Liver (tissue), 8 donors: ENCODE measurements at regions not wholly inside any gene's neighbourhood (a gene's known extent, or its start where the extent isn't known, plus 50 kb on each side); places are given as distances from the start of the nearest gene placed in this dataset.

Experiments
- DNase-seq: peaks from one replicate; pipeline ENCODE4 v3.0.0-alpha.2; 2017; ENCODE audit warnings: low spot score
- H3K27ac ChIP-seq, 2 donors: one replicate each; pipeline ENCODE4 v1.7.0; 2013; ENCODE audit warnings: inconsistent platforms in 2 of 2, low read length in 2 of 2, control low read depth in 1 of 2, low read depth in 1 of 2, mild to moderate bottlenecking in 1 of 2
- H3K27me3 ChIP-seq, 4 donors: one replicate each; pipeline versions ENCODE4 v1.6.1 to v1.7.0; 2013; ENCODE audit warnings: low read length in 3 of 4, inconsistent platforms in 1 of 4, mild to moderate bottlenecking in 1 of 4, moderate library complexity in 1 of 4; ENCODE audit not compliant: control insufficient read depth in 4 of 4, insufficient read depth in 4 of 4
- H3K36me3 ChIP-seq, 4 donors: one replicate each; pipeline versions ENCODE4 v1.6.1 to v1.7.0; 2013; ENCODE audit warnings: low read length in 3 of 4, mild to moderate bottlenecking in 3 of 4, low read depth in 1 of 4, moderate library complexity in 1 of 4; ENCODE audit not compliant: control insufficient read depth in 4 of 4, insufficient read depth in 3 of 4
- H3K4me1 ChIP-seq, 4 donors: one replicate each; pipeline versions ENCODE4 v1.6.1 to v1.7.0; 2013; ENCODE audit warnings: low read length in 3 of 4, mild to moderate bottlenecking in 3 of 4, moderate library complexity in 1 of 4; ENCODE audit not compliant: control insufficient read depth in 4 of 4, insufficient read depth in 4 of 4
- H3K4me3 ChIP-seq, 3 donors: one replicate each; pipeline versions ENCODE4 v1.6.1 to v1.7.0; 2013; ENCODE audit warnings: low read length in 3 of 3, control low read depth in 1 of 3, low read depth in 1 of 3, mild to moderate bottlenecking in 1 of 3
- H3K9ac ChIP-seq, 2 donors: one replicate each; pipeline ENCODE4 v1.7.0; 2013; ENCODE audit warnings: low read length in 2 of 2, mild to moderate bottlenecking in 2 of 2, moderate library complexity in 2 of 2, control low read depth in 1 of 2, low read depth in 1 of 2
- H3K9me3 ChIP-seq, 4 donors: one replicate each; pipeline versions ENCODE4 v1.6.1 to v1.7.0; 2013; ENCODE audit warnings: low read length in 3 of 4; ENCODE audit not compliant: control insufficient read depth in 4 of 4
- ATF3 ChIP-seq: IDR thresholded peaks from 2 replicates; pipeline ENCODE4 v1.6.1; 2016; ENCODE audit warnings: antibody characterized with exemption
- EGR1 ChIP-seq, 2 donors: IDR thresholded peaks; 2 replicates each; pipeline ENCODE4 v1.6.1; 2016 to 2018; ENCODE audit warnings: antibody characterized with exemption in 2 of 2, low read depth in 2 of 2
- FOXA1 ChIP-seq: IDR thresholded peaks from 2 replicates; pipeline ENCODE4 v1.6.1; 2016; ENCODE audit warnings: antibody characterized with exemption
- FOXA2 ChIP-seq: IDR thresholded peaks from 2 replicates; pipeline ENCODE4 v1.6.1; 2016; ENCODE audit warnings: antibody characterized with exemption
- GABPA ChIP-seq, 2 donors: IDR thresholded peaks in 1 of 2; conservative IDR thresholded peaks in 1 of 2; 2 replicates each; pipeline ENCODE4 v1.6.1; 2016; ENCODE audit warnings: antibody characterized with exemption in 2 of 2, mild to moderate bottlenecking in 1 of 2, moderate library complexity in 1 of 2
- HNF4A ChIP-seq, 2 donors: conservative IDR thresholded peaks; 2 replicates each; pipeline ENCODE4 v1.6.1; 2016; ENCODE audit warnings: antibody characterized with exemption in 2 of 2, mild to moderate bottlenecking in 2 of 2
- HNF4G ChIP-seq: IDR thresholded peaks from 2 replicates; pipeline ENCODE4 v1.6.1; 2016; ENCODE audit warnings: antibody characterized with exemption
- JUND ChIP-seq, 2 donors: IDR thresholded peaks; 2 replicates each; pipeline ENCODE4 v1.6.1; 2016; ENCODE audit warnings: antibody characterized with exemption in 2 of 2
- NR2F2 ChIP-seq: IDR thresholded peaks from 2 replicates; pipeline ENCODE4 v1.6.1; 2016; ENCODE audit warnings: antibody characterized with exemption
- RAD21 ChIP-seq, 2 donors: IDR thresholded peaks; 2 replicates each; pipeline ENCODE4 v1.6.1; 2016; ENCODE audit warnings: antibody characterized with exemption in 2 of 2, mild to moderate bottlenecking in 2 of 2
- RXRA ChIP-seq, 2 donors: IDR thresholded peaks; 2 replicates each; pipeline ENCODE4 v1.6.1; 2017 to 2018; ENCODE audit warnings: antibody characterized with exemption in 2 of 2, mild to moderate bottlenecking in 1 of 2
- SP1 ChIP-seq: IDR thresholded peaks from 2 replicates; pipeline ENCODE4 v1.6.1; 2018; ENCODE audit warnings: antibody characterized with exemption, mild to moderate bottlenecking
- TAF1 ChIP-seq: conservative IDR thresholded peaks from 2 replicates; pipeline ENCODE4 v1.6.1; 2016; ENCODE audit warnings: antibody characterized with exemption, mild to moderate bottlenecking
- YY1 ChIP-seq: IDR thresholded peaks from 2 replicates; pipeline ENCODE4 v1.6.1; 2016; ENCODE audit warnings: antibody characterized with exemption, mild to moderate bottlenecking
- WGBS: extraction: QIAGEN DNeasy Blood & Tissue Kit; methylation state at CpG from one replicate; pipeline ENCODE4 v1.1.7; 2013; 5-methylcytosine and 5-hydroxymethylcytosine counted together
- TF ChIP-seq, protein P1 (sequence below): fragments of 150-350 bp; IDR thresholded peaks from 2 replicates; pipeline ENCODE4 v1.5.1; 2017; ENCODE audit warnings: improper control_type of control experiment, low read depth, low read length; ENCODE audit not compliant: missing input control
- TF ChIP-seq, protein P2 (sequence below): IDR thresholded peaks from 2 replicates; pipeline ENCODE4 v1.6.1; 2016; ENCODE audit warnings: antibody characterized with exemption, mild to moderate bottlenecking
- TF ChIP-seq, protein P3 (sequence below): IDR thresholded peaks from 2 replicates; pipeline ENCODE4 v1.6.1; 2016; ENCODE audit warnings: antibody characterized with exemption
- TF ChIP-seq, protein P4 (sequence below): IDR thresholded peaks from 2 replicates; pipeline ENCODE4 v1.6.1; 2016; ENCODE audit warnings: antibody characterized with exemption
- donor health status: healthy.
- donor health status: healthy.
- donor health status: healthy.
- donor health status: healthy.
- donor health status: healthy.

- Histone ChIP-seq H3K9me3 (no peaks in the 10 kb centered on the region), H3K36me3 (no peaks in the 10 kb centered on the region), H3K4me3 (no peak overlapping the region), H3K27ac (no peak overlapping the region), H3K9ac (no peak overlapping the region), H3K27me3 (no peaks in the 10 kb centered on the region), H3K4me1 (no peaks in the 10 kb centered on the region)
- TF ChIP-seq RAD21 (IDR thresholded peaks at IDR 0.05): no peak
- TF ChIP-seq FOXA1: no peak
- TF ChIP-seq, protein P1, sequence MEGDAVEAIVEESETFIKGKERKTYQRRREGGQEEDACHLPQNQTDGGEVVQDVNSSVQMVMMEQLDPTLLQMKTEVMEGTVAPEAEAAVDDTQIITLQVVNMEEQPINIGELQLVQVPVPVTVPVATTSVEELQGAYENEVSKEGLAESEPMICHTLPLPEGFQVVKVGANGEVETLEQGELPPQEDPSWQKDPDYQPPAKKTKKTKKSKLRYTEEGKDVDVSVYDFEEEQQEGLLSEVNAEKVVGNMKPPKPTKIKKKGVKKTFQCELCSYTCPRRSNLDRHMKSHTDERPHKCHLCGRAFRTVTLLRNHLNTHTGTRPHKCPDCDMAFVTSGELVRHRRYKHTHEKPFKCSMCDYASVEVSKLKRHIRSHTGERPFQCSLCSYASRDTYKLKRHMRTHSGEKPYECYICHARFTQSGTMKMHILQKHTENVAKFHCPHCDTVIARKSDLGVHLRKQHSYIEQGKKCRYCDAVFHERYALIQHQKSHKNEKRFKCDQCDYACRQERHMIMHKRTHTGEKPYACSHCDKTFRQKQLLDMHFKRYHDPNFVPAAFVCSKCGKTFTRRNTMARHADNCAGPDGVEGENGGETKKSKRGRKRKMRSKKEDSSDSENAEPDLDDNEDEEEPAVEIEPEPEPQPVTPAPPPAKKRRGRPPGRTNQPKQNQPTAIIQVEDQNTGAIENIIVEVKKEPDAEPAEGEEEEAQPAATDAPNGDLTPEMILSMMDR: no peak
- TF ChIP-seq, protein P2, sequence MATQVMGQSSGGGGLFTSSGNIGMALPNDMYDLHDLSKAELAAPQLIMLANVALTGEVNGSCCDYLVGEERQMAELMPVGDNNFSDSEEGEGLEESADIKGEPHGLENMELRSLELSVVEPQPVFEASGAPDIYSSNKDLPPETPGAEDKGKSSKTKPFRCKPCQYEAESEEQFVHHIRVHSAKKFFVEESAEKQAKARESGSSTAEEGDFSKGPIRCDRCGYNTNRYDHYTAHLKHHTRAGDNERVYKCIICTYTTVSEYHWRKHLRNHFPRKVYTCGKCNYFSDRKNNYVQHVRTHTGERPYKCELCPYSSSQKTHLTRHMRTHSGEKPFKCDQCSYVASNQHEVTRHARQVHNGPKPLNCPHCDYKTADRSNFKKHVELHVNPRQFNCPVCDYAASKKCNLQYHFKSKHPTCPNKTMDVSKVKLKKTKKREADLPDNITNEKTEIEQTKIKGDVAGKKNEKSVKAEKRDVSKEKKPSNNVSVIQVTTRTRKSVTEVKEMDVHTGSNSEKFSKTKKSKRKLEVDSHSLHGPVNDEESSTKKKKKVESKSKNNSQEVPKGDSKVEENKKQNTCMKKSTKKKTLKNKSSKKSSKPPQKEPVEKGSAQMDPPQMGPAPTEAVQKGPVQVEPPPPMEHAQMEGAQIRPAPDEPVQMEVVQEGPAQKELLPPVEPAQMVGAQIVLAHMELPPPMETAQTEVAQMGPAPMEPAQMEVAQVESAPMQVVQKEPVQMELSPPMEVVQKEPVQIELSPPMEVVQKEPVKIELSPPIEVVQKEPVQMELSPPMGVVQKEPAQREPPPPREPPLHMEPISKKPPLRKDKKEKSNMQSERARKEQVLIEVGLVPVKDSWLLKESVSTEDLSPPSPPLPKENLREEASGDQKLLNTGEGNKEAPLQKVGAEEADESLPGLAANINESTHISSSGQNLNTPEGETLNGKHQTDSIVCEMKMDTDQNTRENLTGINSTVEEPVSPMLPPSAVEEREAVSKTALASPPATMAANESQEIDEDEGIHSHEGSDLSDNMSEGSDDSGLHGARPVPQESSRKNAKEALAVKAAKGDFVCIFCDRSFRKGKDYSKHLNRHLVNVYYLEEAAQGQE: no peak
- TF ChIP-seq JUND (IDR thresholded peaks at IDR 0.05): no peak
- TF ChIP-seq ATF3: no peak
- no peak for TF ChIP-seq SP1
- TF ChIP-seq, protein P3, sequence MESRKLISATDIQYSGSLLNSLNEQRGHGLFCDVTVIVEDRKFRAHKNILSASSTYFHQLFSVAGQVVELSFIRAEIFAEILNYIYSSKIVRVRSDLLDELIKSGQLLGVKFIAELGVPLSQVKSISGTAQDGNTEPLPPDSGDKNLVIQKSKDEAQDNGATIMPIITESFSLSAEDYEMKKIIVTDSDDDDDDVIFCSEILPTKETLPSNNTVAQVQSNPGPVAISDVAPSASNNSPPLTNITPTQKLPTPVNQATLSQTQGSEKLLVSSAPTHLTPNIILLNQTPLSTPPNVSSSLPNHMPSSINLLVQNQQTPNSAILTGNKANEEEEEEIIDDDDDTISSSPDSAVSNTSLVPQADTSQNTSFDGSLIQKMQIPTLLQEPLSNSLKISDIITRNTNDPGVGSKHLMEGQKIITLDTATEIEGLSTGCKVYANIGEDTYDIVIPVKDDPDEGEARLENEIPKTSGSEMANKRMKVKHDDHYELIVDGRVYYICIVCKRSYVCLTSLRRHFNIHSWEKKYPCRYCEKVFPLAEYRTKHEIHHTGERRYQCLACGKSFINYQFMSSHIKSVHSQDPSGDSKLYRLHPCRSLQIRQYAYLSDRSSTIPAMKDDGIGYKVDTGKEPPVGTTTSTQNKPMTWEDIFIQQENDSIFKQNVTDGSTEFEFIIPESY: no peak
- TF ChIP-seq NR2F2: no peak
- TF ChIP-seq HNF4G: no peak
- no peak for TF ChIP-seq TAF1
- TF ChIP-seq YY1: no peak
- TF ChIP-seq EGR1 (IDR thresholded peaks at IDR 0.05; ENCODE audit: low read depth in 2 of 2): no peak
- no peak for TF ChIP-seq GABPA (IDR thresholded peaks at IDR 0.05 in 1 of 2, conservative IDR thresholded peaks at IDR 0.05 in 1 of 2)
- TF ChIP-seq HNF4A (conservative IDR thresholded peaks at IDR 0.05): no peak
- TF ChIP-seq FOXA2: no peak
- 81% methylated on average over 6 of the region's 6 CpGs for WGBS
- DNase-seq: no peak
These were observed 109.5 kb downstream of the SALL1 start for GRCh38 chr16:51041546-51041945.

GRCh38 chr16:51040637-51041036 lies 110.4 kb downstream of the SALL1 start:
- Histone ChIP-seq H3K4me1 (no peaks in the 10 kb centered on the region), H3K4me3 (no peak overlapping the region), H3K27me3 (no peaks in the 10 kb centered on the region), H3K9me3 (no peaks in the 10 kb centered on the region), H3K9ac (no peak overlapping the region), H3K36me3 (no peaks in the 10 kb centered on the region), H3K27ac (no peak overlapping the region)
- no peak for DNase-seq
- TF ChIP-seq, protein P3: no peak
- TF ChIP-seq ATF3 (no peak), YY1 (no peak), EGR1 (IDR thresholded peaks at IDR 0.05; ENCODE audit: low read depth in 2 of 2) (no peak), NR2F2 (no peak), GABPA (IDR thresholded peaks at IDR 0.05 in 1 of 2, conservative IDR thresholded peaks at IDR 0.05 in 1 of 2) (no peak), SP1 (no peak), TAF1 (no peak), FOXA2 (no peak), JUND (IDR thresholded peaks at IDR 0.05) (no peak), HNF4A (conservative IDR thresholded peaks at IDR 0.05) (no peak), RXRA (IDR thresholded peaks at IDR 0.05) (no peak), RAD21 (IDR thresholded peaks at IDR 0.05) (no peak), HNF4G (no peak)
- TF ChIP-seq, protein P4, sequence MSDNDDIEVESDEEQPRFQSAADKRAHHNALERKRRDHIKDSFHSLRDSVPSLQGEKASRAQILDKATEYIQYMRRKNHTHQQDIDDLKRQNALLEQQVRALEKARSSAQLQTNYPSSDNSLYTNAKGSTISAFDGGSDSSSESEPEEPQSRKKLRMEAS: no peak
- TF ChIP-seq, protein P1: no peak
